WERI-Rb-1 (cell line): ENCODE measurements at regions not wholly inside any gene's neighbourhood (a gene's known extent, or its start where the extent isn't known, plus 50 kb on each side); places are given as distances from the start of the nearest gene placed in this dataset.

Source experiments
- DNase-seq: peaks from one replicate; pipeline ENCODE4 v3.0.0-alpha.2; 2020
- H3K27ac ChIP-seq: fragments of 250-450 bp; sonication (Bioruptor Pico); 2 replicates; pipeline ENCODE4 v1.5.1; 2020; ENCODE audit warnings: mild to moderate bottlenecking, moderate library complexity
- H3K27me3 ChIP-seq: fragments of 250-450 bp; sonication (Bioruptor Pico); 2 replicates; pipeline ENCODE4 v1.5.1; 2021; ENCODE audit warnings: mild to moderate bottlenecking, low read depth, moderate library complexity; ENCODE audit not compliant: insufficient read depth, severe bottlenecking
- H3K36me3 ChIP-seq: fragments of 250-450 bp; sonication (Bioruptor Pico); 2 replicates; pipeline ENCODE4 v1.5.1; 2020; ENCODE audit warnings: mild to moderate bottlenecking, moderate library complexity
- H3K4me3 ChIP-seq: 2 replicates; pipeline ENCODE4 v1.5.1; 2011; ENCODE audit warnings: low read depth, mild to moderate bottlenecking, control low read depth, low read length
- H3K9me3 ChIP-seq: fragments of 250-450 bp; sonication (Bioruptor Pico); 2 replicates; pipeline ENCODE4 v1.5.1; 2021; ENCODE audit warnings: mild to moderate bottlenecking, moderate library complexity; ENCODE audit not compliant: severe bottlenecking
- CTCF ChIP-seq: IDR thresholded peaks from 2 replicates; pipeline ENCODE4 v1.5.1; 2011; ENCODE audit warnings: low read depth, mild to moderate bottlenecking, control low read depth, inconsistent platforms, low read length

GRCh38 chr7:97457054-97457453 lies 274.8 kb upstream of the TAC1 start:
- DNase-seq, result no peak

GRCh38 chr7:97460433-97460832 lies 271.5 kb upstream of the TAC1 start:
- DNase-seq, result no peak
- no peak overlapping the region for H3K4me3 ChIP-seq
- TF ChIP-seq CTCF, result no peak
- H3K27me3 ChIP-seq, result no peaks in the 10 kb centered on the region
- H3K36me3 ChIP-seq, result no peaks in the 10 kb centered on the region
- H3K9me3 ChIP-seq, result peaks cover 4% of the 10 kb centered on the region
- H3K27ac ChIP-seq, result no peak overlapping the region

More at GRCh38 chr7:97457054-97457453, 274.8 kb upstream of the TAC1 start:
- H3K9me3 ChIP-seq, result peaks cover 4% of the 10 kb centered on the region
- no peaks in the 10 kb centered on the region for H3K36me3 ChIP-seq
- no peaks in the 10 kb centered on the region for H3K27me3 ChIP-seq
- H3K27ac ChIP-seq, result no peak overlapping the region
- TF ChIP-seq CTCF, result no peak
- H3K4me3 ChIP-seq, result no peak overlapping the region

- peaks cover 4% of the 10 kb centered on the region for H3K9me3 ChIP-seq
- no peak for DNase-seq
- H3K27ac ChIP-seq, result no peak overlapping the region
- H3K4me3 ChIP-seq, result no peak overlapping the region
- H3K36me3 ChIP-seq, result no peaks in the 10 kb centered on the region
- TF ChIP-seq CTCF, result no peak
- no peaks in the 10 kb centered on the region for H3K27me3 ChIP-seq
Observed at GRCh38 chr7:97461596-97461995, 270.3 kb upstream of the TAC1 start.

- DNase-seq, result no peak
- no peak for TF ChIP-seq CTCF
Observed at GRCh38 chr7:97466071-97466470, 265.8 kb upstream of the TAC1 start.

GRCh38 chr7:97466999-97467740 lies 264.7 kb upstream of the TAC1 start:
- Histone ChIP-seq H3K27ac (no peak overlapping the region), H3K9me3 (no peaks in the 10 kb centered on the region), H3K4me3 (no peak overlapping the region), H3K36me3 (no peaks in the 10 kb centered on the region), H3K27me3 (no peaks in the 10 kb centered on the region)
- no peak for DNase-seq
- TF ChIP-seq CTCF, result no peak

More at GRCh38 chr7:97466071-97466470, 265.8 kb upstream of the TAC1 start:
- Histone ChIP-seq H3K36me3 (no peaks in the 10 kb centered on the region), H3K4me3 (no peak overlapping the region), H3K9me3 (peaks cover 4% of the 10 kb centered on the region), H3K27me3 (no peaks in the 10 kb centered on the region), H3K27ac (no peak overlapping the region)

- DNase-seq, result no peak
- TF ChIP-seq CTCF, result no peak
- no peaks in the 10 kb centered on the region for H3K36me3 ChIP-seq
Observed at GRCh38 chr7:97468493-97468892, 263.4 kb upstream of the TAC1 start.

More at GRCh38 chr7:97468493-97468892, 263.4 kb upstream of the TAC1 start:
- Histone ChIP-seq H3K27me3 (no peaks in the 10 kb centered on the region), H3K9me3 (no peaks in the 10 kb centered on the region), H3K4me3 (no peak overlapping the region), H3K27ac (no peak overlapping the region)
